ENCODE measurements at regions not wholly inside any gene's neighbourhood (a gene's known extent, or its start where the extent isn't known, plus 50 kb on each side); places are given as distances from the start of the nearest gene placed in this dataset.

- DNase-seq (ENCODE audit: low read depth) = no peak
- Histone ChIP-seq H3K36me3 (ENCODE audit: control insufficient read depth, insufficient read depth, low read length) (no peaks in the 10 kb centered on the region), H3K27me3 (ENCODE audit: control insufficient read depth, insufficient read depth, low read length) (no peaks in the 10 kb centered on the region), H3K4me3 (ENCODE audit: low read depth, low read length) (no peak overlapping the region)
- TF ChIP-seq, protein P1, sequence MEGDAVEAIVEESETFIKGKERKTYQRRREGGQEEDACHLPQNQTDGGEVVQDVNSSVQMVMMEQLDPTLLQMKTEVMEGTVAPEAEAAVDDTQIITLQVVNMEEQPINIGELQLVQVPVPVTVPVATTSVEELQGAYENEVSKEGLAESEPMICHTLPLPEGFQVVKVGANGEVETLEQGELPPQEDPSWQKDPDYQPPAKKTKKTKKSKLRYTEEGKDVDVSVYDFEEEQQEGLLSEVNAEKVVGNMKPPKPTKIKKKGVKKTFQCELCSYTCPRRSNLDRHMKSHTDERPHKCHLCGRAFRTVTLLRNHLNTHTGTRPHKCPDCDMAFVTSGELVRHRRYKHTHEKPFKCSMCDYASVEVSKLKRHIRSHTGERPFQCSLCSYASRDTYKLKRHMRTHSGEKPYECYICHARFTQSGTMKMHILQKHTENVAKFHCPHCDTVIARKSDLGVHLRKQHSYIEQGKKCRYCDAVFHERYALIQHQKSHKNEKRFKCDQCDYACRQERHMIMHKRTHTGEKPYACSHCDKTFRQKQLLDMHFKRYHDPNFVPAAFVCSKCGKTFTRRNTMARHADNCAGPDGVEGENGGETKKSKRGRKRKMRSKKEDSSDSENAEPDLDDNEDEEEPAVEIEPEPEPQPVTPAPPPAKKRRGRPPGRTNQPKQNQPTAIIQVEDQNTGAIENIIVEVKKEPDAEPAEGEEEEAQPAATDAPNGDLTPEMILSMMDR (IDR thresholded peaks at IDR 0.05; ENCODE audit: insufficient read depth, low read length, poor library complexity, severe bottlenecking) = no peak
Observed at GRCh38 chr7:113256883-113257531, 138.7 kb upstream of the SMIM30 start.

GRCh38 chr7:113247198-113247597 is 128.8 kb upstream of the SMIM30 start:
- TF ChIP-seq, protein P1 (IDR thresholded peaks at IDR 0.05; ENCODE audit: insufficient read depth, low read length, poor library complexity, severe bottlenecking) = no peak
- no peak overlapping the region for H3K4me3 ChIP-seq (ENCODE audit: low read depth, low read length)
- no peaks in the 10 kb centered on the region for H3K36me3 ChIP-seq (ENCODE audit: control insufficient read depth, insufficient read depth, low read length)
- H3K27me3 ChIP-seq (ENCODE audit: control insufficient read depth, insufficient read depth, low read length) = no peaks in the 10 kb centered on the region
- no peak for DNase-seq (ENCODE audit: low read depth)

- no peaks in the 10 kb centered on the region for H3K27me3 ChIP-seq (ENCODE audit: control insufficient read depth, insufficient read depth, low read length)
- no peaks in the 10 kb centered on the region for H3K36me3 ChIP-seq (ENCODE audit: control insufficient read depth, insufficient read depth, low read length)
- no peak for DNase-seq (ENCODE audit: low read depth)
- TF ChIP-seq, protein P1 (IDR thresholded peaks at IDR 0.05; ENCODE audit: insufficient read depth, low read length, poor library complexity, severe bottlenecking) = no peak
- no peak overlapping the region for H3K4me3 ChIP-seq (ENCODE audit: low read depth, low read length)
Observed at GRCh38 chr7:113246738-113247137, 128.4 kb upstream of the SMIM30 start.

DNA sequence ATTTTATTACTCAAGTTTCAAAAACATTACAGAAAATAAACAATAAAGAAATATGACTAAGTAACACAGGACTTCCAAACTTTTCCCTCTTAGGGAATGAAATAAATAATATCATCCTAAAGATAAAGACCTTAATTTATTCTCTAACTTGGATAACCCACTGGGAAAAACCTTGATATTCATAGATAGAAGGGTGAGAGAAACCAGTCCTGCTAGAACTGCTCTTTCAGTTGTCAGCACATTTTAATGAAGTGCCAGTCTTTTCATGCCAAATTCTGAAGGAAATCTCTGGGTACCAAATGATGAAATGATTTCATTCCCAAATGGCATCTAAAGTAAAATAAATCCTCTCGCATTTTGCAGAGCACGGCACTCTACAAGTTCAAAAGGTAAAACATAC is 114.5 kb upstream of the SMIM30 start:
- no peak overlapping the region for H3K4me3 ChIP-seq (ENCODE audit: low read depth, low read length)
- no peak for DNase-seq (ENCODE audit: low read depth)
- TF ChIP-seq, protein P1 (IDR thresholded peaks at IDR 0.05; ENCODE audit: insufficient read depth, low read length, poor library complexity, severe bottlenecking) = no peak
- no peaks in the 10 kb centered on the region for H3K36me3 ChIP-seq (ENCODE audit: control insufficient read depth, insufficient read depth, low read length)
- no peaks in the 10 kb centered on the region for H3K27me3 ChIP-seq (ENCODE audit: control insufficient read depth, insufficient read depth, low read length)

DNA sequence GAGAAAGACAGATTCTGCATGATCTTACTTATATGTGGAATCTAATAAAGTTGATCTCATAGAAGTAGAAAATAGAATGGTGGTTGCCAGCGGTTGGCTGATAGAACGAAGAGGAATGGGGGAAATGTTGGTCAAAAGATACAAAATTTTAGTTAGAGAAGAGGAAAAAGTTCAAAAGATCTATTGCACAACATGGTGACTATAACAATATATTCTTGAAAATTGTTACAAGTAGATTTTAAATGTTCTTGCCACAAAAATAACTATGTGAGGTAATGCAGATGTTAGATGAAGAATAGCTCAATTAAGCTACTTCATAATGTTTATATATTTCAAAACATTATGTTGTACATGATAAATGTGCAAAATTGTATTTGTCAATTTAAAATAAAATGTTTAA is 112.3 kb upstream of the SMIM30 start:
- Histone ChIP-seq H3K27me3 (ENCODE audit: control insufficient read depth, insufficient read depth, low read length) (no peaks in the 10 kb centered on the region), H3K4me3 (ENCODE audit: low read depth, low read length) (no peak overlapping the region), H3K36me3 (ENCODE audit: control insufficient read depth, insufficient read depth, low read length) (no peaks in the 10 kb centered on the region)
- TF ChIP-seq, protein P1 (IDR thresholded peaks at IDR 0.05; ENCODE audit: insufficient read depth, low read length, poor library complexity, severe bottlenecking) = no peak
- no peak for DNase-seq (ENCODE audit: low read depth)

DNA sequence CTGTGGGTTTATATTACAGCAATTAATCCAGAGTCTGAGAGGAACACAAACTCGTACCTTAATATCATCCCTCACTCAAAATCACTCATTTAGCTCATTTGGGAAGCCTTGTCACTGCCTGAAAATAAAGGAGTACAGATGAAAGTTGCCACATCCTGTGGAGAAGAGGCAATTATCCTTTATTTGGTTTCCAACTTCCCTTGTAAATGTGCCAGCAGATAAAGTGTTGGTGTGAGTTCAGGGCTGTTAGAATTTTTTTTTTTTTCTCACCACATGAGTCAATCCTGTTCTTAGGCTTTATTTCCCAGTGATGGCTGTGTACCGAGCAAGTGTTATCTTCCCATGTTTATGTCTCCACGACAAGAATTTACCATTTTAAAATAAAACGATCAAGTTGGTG is 99.0 kb upstream of the SMIM30 start:
- Histone ChIP-seq H3K36me3 (ENCODE audit: control insufficient read depth, insufficient read depth, low read length) (no peaks in the 10 kb centered on the region), H3K4me3 (ENCODE audit: low read depth, low read length) (no peak overlapping the region), H3K27me3 (ENCODE audit: control insufficient read depth, insufficient read depth, low read length) (no peaks in the 10 kb centered on the region)
- TF ChIP-seq, protein P1 (IDR thresholded peaks at IDR 0.05; ENCODE audit: insufficient read depth, low read length, poor library complexity, severe bottlenecking) = no peak
- DNase-seq (ENCODE audit: low read depth) = no peak
